K562 (cell line): ENCODE measurements at regions not wholly inside any gene's neighbourhood (a gene's known extent, or its start where the extent isn't known, plus 50 kb on each side); places are given as distances from the start of the nearest gene placed in this dataset.

Experiments
- ATAC-seq: fragments of 200-7000 bp; cut with Tn5 transposase; 3 replicates; pipeline ENCODE4 v1.9.1; 2020; ENCODE audit warnings: moderate library complexity
- BruUV-seq: library from RNA; stranded (reverse); fragments of 400-500 nt; replicated peaks from 2 replicates; lab custom pipeline; 2021; lab: Mats Ljungman, UMichigan
- CTCF ChIA-PET: fragments of 300-600 bp; formaldehyde crosslinking; extraction: SDS; loops from one replicate; lab custom pipeline; 2021; ENCODE audit warnings: low intra/inter-chr PET ratio; lab: Yijun Ruan, JAX
- POLR2A ChIA-PET: fragments of 300-600, 350-650 bp; sonication (Branson Sonifier 250); formaldehyde crosslinking; extraction: SDS; loops from one replicate; lab custom pipeline; 2021; ENCODE audit warnings: antibody characterized with exemption, inconsistent platforms; lab: Yijun Ruan, JAX
- DNase-seq, 4 experiments: peaks; one replicate each; pipeline versions ENCODE4 v3.0.0 to v3.0.0-alpha.2; 2011 to 2018; ENCODE audit warnings: low spot score in 3 of 4, mixed read lengths in 3 of 4; ENCODE audit errors: extremely low read depth in 1 of 4
- FAIRE-seq: peaks from 2 replicates; lab custom pipeline; 2011; peaks lifted over from hg19 to GRCh38; lab: Jason Lieb, UNC
- H2AFZ ChIP-seq: 2 replicates; pipeline ENCODE4 v1.6.0; 2011; ENCODE audit warnings: low read depth, low read length, control low read depth, inconsistent platforms
- H3K27ac ChIP-seq: fragments of 200-600 bp; 3 replicates; pipeline ENCODE4 v1.8.0; 2011; ENCODE audit warnings: low read depth, mild to moderate bottlenecking, control low read depth, inconsistent platforms, low read length, moderate library complexity, mixed read lengths; ENCODE audit errors: extremely low read depth
- H3K27me3 ChIP-seq, 2 experiments: fragments of 300-600 bp in 1 of 2; 2 replicates in 1 of 2; 3 replicates in 1 of 2; pipeline versions ENCODE4 v1.6.0 to v1.8.0; 2011; ENCODE audit warnings: inconsistent platforms in 2 of 2, low read length in 2 of 2, mild to moderate bottlenecking in 1 of 2, mixed read lengths in 1 of 2, moderate library complexity in 1 of 2; ENCODE audit not compliant: control insufficient read depth in 2 of 2, insufficient read depth in 2 of 2
- H3K36me3 ChIP-seq: fragments of 300-600 bp; 3 replicates; pipeline ENCODE4 v1.8.0; 2011; ENCODE audit warnings: mild to moderate bottlenecking, low read length, inconsistent platforms; ENCODE audit not compliant: control insufficient read depth, insufficient read depth
- H3K4me1 ChIP-seq, 2 experiments: fragments of 200-600 bp in 1 of 2; replicated peaks in 1 of 2; 2 replicates in 1 of 2; 3 replicates in 1 of 2; pipeline versions ENCODE4 v1.5.1 to v1.8.0; 2011; ENCODE audit warnings: inconsistent platforms in 2 of 2, low read length in 2 of 2, mild to moderate bottlenecking in 1 of 2, mixed read lengths in 1 of 2, moderate library complexity in 1 of 2; ENCODE audit not compliant: control insufficient read depth in 2 of 2, insufficient read depth in 2 of 2
- H3K4me2 ChIP-seq: 2 replicates; pipeline ENCODE4 v1.6.1; 2011; ENCODE audit warnings: low read length, control low read depth, inconsistent platforms, mixed read lengths; ENCODE audit not compliant: insufficient read depth
- H3K4me3 ChIP-seq: fragments of 200-600 bp; sonication (generic), shearing (Covaris generic); 2 replicates; pipeline ENCODE4 v1.5.1; 2016; ENCODE audit warnings: control low read depth, inconsistent platforms
- H3K79me2 ChIP-seq: fragments of 200-600 bp; 3 replicates; pipeline ENCODE4 v1.8.0; 2011; ENCODE audit warnings: low read length, inconsistent platforms; ENCODE audit not compliant: control insufficient read depth, insufficient read depth
- H3K9ac ChIP-seq, 2 experiments: 2 replicates each; pipeline versions ENCODE4 v1.6.0 to v1.6.1; 2011; ENCODE audit warnings: low read depth in 2 of 2, low read length in 2 of 2, control low read depth in 1 of 2, inconsistent platforms in 1 of 2, mild to moderate bottlenecking in 1 of 2, mixed read lengths in 1 of 2; ENCODE audit not compliant: insufficient read depth in 1 of 2
- H3K9me1 ChIP-seq: one replicate; pipeline ENCODE4 v1.6.0; 2011; ENCODE audit warnings: inconsistent platforms, mild to moderate bottlenecking, low read length, moderate library complexity; ENCODE audit not compliant: control insufficient read depth, insufficient read depth
- H3K9me3 ChIP-seq: replicated peaks from 2 replicates; pipeline ENCODE4 v1.5.1; 2011; ENCODE audit warnings: low read depth, low read length, inconsistent platforms; ENCODE audit not compliant: control insufficient read depth, insufficient read depth
- H4K20me1 ChIP-seq: replicated peaks from 2 replicates; pipeline ENCODE4 v1.6.1; 2011; ENCODE audit warnings: low read length, inconsistent platforms, mixed read lengths; ENCODE audit not compliant: control insufficient read depth, insufficient read depth
- NR4A1 ChIP-seq, 2 experiments: fragments of 250-450 bp in 1 of 2; fragments of 450-650 bp in 1 of 2; sonication (Bioruptor Pico) in 1 of 2; IDR thresholded peaks; 2 replicates each; pipeline versions ENCODE4 v1.4.0 to v1.6.1; 2016 to 2020; ENCODE audit warnings: mild to moderate bottlenecking in 2 of 2, missing compliant biosample characterization in 1 of 2, missing genetic modification characterization in 1 of 2, moderate library complexity in 1 of 2
- PRDM10 ChIP-seq: fragments of 450-650 bp; IDR thresholded peaks from 2 replicates; pipeline ENCODE4 v1.6.1; 2018; ENCODE audit not compliant: partially characterized antibody
- WGBS: fragments of 100-300 bp; shearing (Covaris generic); methylation state at CpG from one replicate; pipeline ENCODE4 v1.1.6; 2016; ENCODE audit warnings: low coverage, mixed read lengths; ENCODE audit not compliant: insufficient coverage; ENCODE audit errors: missing lambda C conversion rate; 5-methylcytosine and 5-hydroxymethylcytosine counted together
- in situ Hi-C: fragments of 300-500 bp; cut with MboI; formaldehyde crosslinking; loops from 4 replicates; pipeline ENCODE4 v1.15.0; 2018; ENCODE audit warnings: inconsistent platforms, mixed read lengths
- intact Hi-C: fragments of 100-400 bp; cut with micrococcal nuclease; formaldehyde crosslinking; loops from 2 replicates; pipeline ENCODE4 v1.14.2; 2022

- 0% methylated on average over 3 of the region's 3 CpGs for WGBS
- Histone ChIP-seq H3K9me3 (0 out of 2 replicates have a peak, but pooled peaks cover 4% of the 10 kb centered on the region), H3K36me3 (no peaks in the 10 kb centered on the region), H3K79me2 (no peaks in the 10 kb centered on the region), H4K20me1 (no peaks in the 10 kb centered on the region), H3K4me3 (no peak overlapping the region), H3K9ac (no peak overlapping the region), H3K4me1 (no peaks in the 10 kb centered on the region), H3K9me1 (no peaks in the 10 kb centered on the region), H3K4me2 (no peak overlapping the region)
- intact Hi-C loops (no loop called here), in situ Hi-C loops (no loop called here)
- ATAC-seq (no peak), FAIRE-seq (no peak)
- CTCF ChIA-PET: no interaction called here
- TF ChIP-seq PRDM10 (no peak), NR4A1 (CRISPR knock-in tag; IDR thresholded peaks at IDR 0.05) (no peak), NR4A1 (tag; IDR thresholded peaks at IDR 0.05) (no peak)
- TF ChIP-seq, all 486 proteins: peak for 0
- Histone ChIP-seq H3K27ac (no peak overlapping the region), H2AFZ (no peak overlapping the region), H3K27me3 (no peaks in the 10 kb centered on the region)
- no TSS peak for BruUV-seq
- POLR2A ChIA-PET: no interaction called here
- no peak for DNase-seq
Observed at GRCh38 chr2:41498781-41499180, 549.0 kb upstream of the PKDCC start.
